GM19438 (cell line): ENCODE measurements at regions not wholly inside any gene's neighbourhood (a gene's known extent, or its start where the extent isn't known, plus 50 kb on each side); places are given as distances from the start of the nearest gene placed in this dataset.

Experiments used
- ATAC-seq: cut with Tn5 transposase; IDR thresholded peaks from one replicate; pipeline ENCODE4 v1.9.1; 2021; ENCODE audit warnings: low read depth; ENCODE audit not compliant: unreplicated experiment

- ATAC-seq: no peak
These were observed 99.1 kb upstream of the RGS4 start for GRCh38 chr1:162970021-162970420.

GRCh38 chr1:162966613-162967012 is 102.5 kb upstream of the RGS4 start:
- ATAC-seq: no peak

GRCh38 chr1:162964901-162965300 is 103.9 kb upstream of the CCDC190 start:
- no peak for ATAC-seq

- no peak for ATAC-seq
These were observed 95.9 kb upstream of the CCDC190 start for GRCh38 chr1:162956922-162957321.

- ATAC-seq: no peak
These were observed 93.8 kb upstream of the CCDC190 start for GRCh38 chr1:162954824-162955223.

- ATAC-seq: no peak
These were observed 92.0 kb upstream of the CCDC190 start for GRCh38 chr1:162952956-162953355.

GRCh38 chr1:162951553-162952315 is 90.8 kb upstream of the CCDC190 start:
- peak; percentile 93 for ATAC-seq

GRCh38 chr1:162950187-162950586 is 89.2 kb upstream of the CCDC190 start:
- no peak for ATAC-seq

GRCh38 chr1:162946701-162947100 is 85.7 kb upstream of the CCDC190 start:
- no peak for ATAC-seq

- ATAC-seq: no peak
These were observed 84.1 kb upstream of the CCDC190 start for GRCh38 chr1:162944974-162945674.

GRCh38 chr1:162943622-162944021 is 82.6 kb upstream of the CCDC190 start:
- no peak for ATAC-seq

GRCh38 chr1:162942916-162943559 is 82.1 kb upstream of the CCDC190 start:
- ATAC-seq: no peak

- ATAC-seq: no peak
These were observed 80.0 kb upstream of the CCDC190 start for GRCh38 chr1:162941024-162941423.

- ATAC-seq: no peak
These were observed 78.1 kb upstream of the CCDC190 start for GRCh38 chr1:162939035-162939434.

GRCh38 chr1:162937716-162938395 is 76.9 kb upstream of the CCDC190 start:
- no peak for ATAC-seq

- ATAC-seq: no peak
These were observed 70.1 kb upstream of the CCDC190 start for GRCh38 chr1:162930976-162931560.

- ATAC-seq: no peak
These were observed 69.6 kb upstream of the CCDC190 start for GRCh38 chr1:162930532-162930931.

GRCh38 chr1:162929177-162929576 is 68.2 kb upstream of the CCDC190 start:
- no peak for ATAC-seq

GRCh38 chr1:162928141-162928540 is 67.2 kb upstream of the CCDC190 start:
- ATAC-seq: no peak

- no peak for ATAC-seq
These were observed 66.4 kb upstream of the CCDC190 start for GRCh38 chr1:162927421-162927820.

- ATAC-seq: no peak
These were observed 65.9 kb upstream of the CCDC190 start for GRCh38 chr1:162926906-162927305.
